Left ventricle myocardium inferior (tissue), 1 donor: ENCODE measurements at regions not wholly inside any gene's neighbourhood (a gene's known extent, or its start where the extent isn't known, plus 50 kb on each side); places are given as distances from the start of the nearest gene placed in this dataset.
A peak's percentile ranks its signal among the peaks of the same experiment; 100 is the strongest.

Experiments
- DNase-seq: peaks from one replicate; pipeline ENCODE4 v3.0.0-alpha.2; 2020
- H3K27ac ChIP-seq: fragments of 200-600 bp; replicated peaks from 2 replicates; pipeline ENCODE4 v1.8.0; 2021
- H3K27me3 ChIP-seq: fragments of 200-600 bp; 2 replicates; pipeline ENCODE4 v1.8.0; 2021; ENCODE audit warnings: low read depth
- H3K36me3 ChIP-seq: fragments of 200-600 bp; 2 replicates; pipeline ENCODE4 v1.8.0; 2021
- H3K4me1 ChIP-seq: fragments of 200-600 bp; 2 replicates; pipeline ENCODE4 v1.8.0; 2021
- H3K4me3 ChIP-seq: fragments of 200-600 bp; 2 replicates; pipeline ENCODE4 v1.8.0; 2021; ENCODE audit warnings: mild to moderate bottlenecking, moderate library complexity
- H3K9me3 ChIP-seq: fragments of 200-600 bp; replicated peaks from 2 replicates; pipeline ENCODE4 v1.8.0; 2021
- intact Hi-C: fragments of 100-400 bp; cut with micrococcal nuclease; formaldehyde crosslinking; loops from one replicate; pipeline ENCODE4 v1.11.0; 2022
- TF ChIP-seq, protein P1 (sequence below): fragments of 200-600 bp; IDR thresholded peaks from 2 replicates; pipeline ENCODE4 v1.8.0; 2021; ENCODE audit warnings: antibody characterized with exemption, mild to moderate bottlenecking, borderline replicate concordance
- donor health status: DM: no; HTN: yes; CAD: no; lungs with severe emphysema.

- intact Hi-C loops, result loop anchor here (5.0 kb wide), 2 partner anchors 161 to 176 kb away; no protein-coding TSS in a partner anchor
- no peaks in the 10 kb centered on the region for H3K9me3 ChIP-seq
- no peak for DNase-seq
- no peak overlapping the region for H3K4me3 ChIP-seq
- no peaks in the 10 kb centered on the region for H3K27me3 ChIP-seq
- peaks cover 8% of the 10 kb centered on the region for H3K4me1 ChIP-seq
- H3K36me3 ChIP-seq, result no peaks in the 10 kb centered on the region
- TF ChIP-seq, protein P1, sequence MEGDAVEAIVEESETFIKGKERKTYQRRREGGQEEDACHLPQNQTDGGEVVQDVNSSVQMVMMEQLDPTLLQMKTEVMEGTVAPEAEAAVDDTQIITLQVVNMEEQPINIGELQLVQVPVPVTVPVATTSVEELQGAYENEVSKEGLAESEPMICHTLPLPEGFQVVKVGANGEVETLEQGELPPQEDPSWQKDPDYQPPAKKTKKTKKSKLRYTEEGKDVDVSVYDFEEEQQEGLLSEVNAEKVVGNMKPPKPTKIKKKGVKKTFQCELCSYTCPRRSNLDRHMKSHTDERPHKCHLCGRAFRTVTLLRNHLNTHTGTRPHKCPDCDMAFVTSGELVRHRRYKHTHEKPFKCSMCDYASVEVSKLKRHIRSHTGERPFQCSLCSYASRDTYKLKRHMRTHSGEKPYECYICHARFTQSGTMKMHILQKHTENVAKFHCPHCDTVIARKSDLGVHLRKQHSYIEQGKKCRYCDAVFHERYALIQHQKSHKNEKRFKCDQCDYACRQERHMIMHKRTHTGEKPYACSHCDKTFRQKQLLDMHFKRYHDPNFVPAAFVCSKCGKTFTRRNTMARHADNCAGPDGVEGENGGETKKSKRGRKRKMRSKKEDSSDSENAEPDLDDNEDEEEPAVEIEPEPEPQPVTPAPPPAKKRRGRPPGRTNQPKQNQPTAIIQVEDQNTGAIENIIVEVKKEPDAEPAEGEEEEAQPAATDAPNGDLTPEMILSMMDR, result peak; percentile 57
- H3K27ac ChIP-seq, result no peak overlapping the region
Measured at GRCh38 chr7:95687759-95688343, 84.5 kb upstream of the DYNC1I1 start.

DNA sequence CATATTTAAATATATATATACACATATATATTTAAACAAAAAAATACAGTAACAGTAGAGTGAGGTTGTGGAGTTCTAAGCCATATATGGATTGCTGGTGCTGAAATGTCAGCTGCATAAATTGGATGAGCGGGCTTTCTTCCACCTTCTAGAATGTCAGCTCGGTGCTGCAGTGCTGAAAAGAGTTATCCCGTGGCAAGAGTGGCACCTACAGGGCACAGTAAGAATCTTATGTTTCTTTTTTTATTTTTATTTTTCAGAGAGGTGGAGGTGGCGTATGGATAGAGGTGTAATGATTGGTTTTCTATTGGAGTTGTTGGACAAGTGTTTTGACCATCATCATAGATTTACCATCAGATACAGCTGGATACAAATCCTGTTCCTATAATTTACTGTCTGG is 86.2 kb upstream of the DYNC1I1 start:
- H3K4me1 ChIP-seq, result peaks cover 8% of the 10 kb centered on the region
- TF ChIP-seq, protein P1, result peak; percentile 55
- H3K27me3 ChIP-seq, result no peaks in the 10 kb centered on the region
- no peaks in the 10 kb centered on the region for H3K9me3 ChIP-seq
- intact Hi-C loops, result loop anchor here (5.0 kb wide), 2 partner anchors 159 to 174 kb away; no protein-coding TSS in a partner anchor
- no peaks in the 10 kb centered on the region for H3K36me3 ChIP-seq
- H3K4me3 ChIP-seq, result no peak overlapping the region
- DNase-seq, result peak; percentile 19
- H3K27ac ChIP-seq, result no peak overlapping the region

DNA sequence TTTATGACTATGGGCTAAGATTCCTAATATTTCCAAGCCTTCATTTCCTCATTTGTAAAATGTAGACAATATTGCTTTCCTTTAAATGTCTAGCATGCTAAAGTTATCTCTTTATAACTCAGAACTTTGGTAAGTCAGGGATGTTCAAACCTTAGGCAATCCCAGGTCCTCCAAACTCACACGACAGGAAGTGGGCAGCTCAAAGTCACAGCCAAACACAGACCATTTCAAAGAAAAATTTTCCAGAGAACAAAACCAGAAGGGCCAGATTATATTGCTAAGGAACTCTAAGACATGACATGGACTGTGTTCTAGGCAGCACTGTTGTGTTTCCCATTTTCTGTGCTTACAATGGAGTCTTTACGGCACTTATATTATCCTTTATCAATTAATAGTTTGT is 87.8 kb upstream of the DYNC1I1 start:
- no peaks in the 10 kb centered on the region for H3K9me3 ChIP-seq
- no peak for DNase-seq
- H3K27me3 ChIP-seq, result no peaks in the 10 kb centered on the region
- no peak overlapping the region for H3K27ac ChIP-seq
- intact Hi-C loops, result loop anchor here (5.0 kb wide), 2 partner anchors 87 to 137 kb away; partner anchors contain the start of gene PDK4
- no peak overlapping the region for H3K4me3 ChIP-seq
- H3K4me1 ChIP-seq, result peaks cover 8% of the 10 kb centered on the region
- TF ChIP-seq, protein P1, result no peak
- no peaks in the 10 kb centered on the region for H3K36me3 ChIP-seq

- peak overlapping the region; percentile 1 for H3K27ac ChIP-seq
- intact Hi-C loops, result loop anchor here (5.0 kb wide), 2 partner anchors 87 to 137 kb away; partner anchors contain the start of gene PDK4
- H3K4me1 ChIP-seq, result peaks cover 8% of the 10 kb centered on the region
- no peak for DNase-seq
- no peaks in the 10 kb centered on the region for H3K9me3 ChIP-seq
- TF ChIP-seq, protein P1, result peak; percentile 75
- H3K27me3 ChIP-seq, result no peaks in the 10 kb centered on the region
- no peaks in the 10 kb centered on the region for H3K36me3 ChIP-seq
- H3K4me3 ChIP-seq, result no peak overlapping the region
Measured at GRCh38 chr7:95684037-95684436, 87.7 kb upstream of the PDK4 start.

DNA sequence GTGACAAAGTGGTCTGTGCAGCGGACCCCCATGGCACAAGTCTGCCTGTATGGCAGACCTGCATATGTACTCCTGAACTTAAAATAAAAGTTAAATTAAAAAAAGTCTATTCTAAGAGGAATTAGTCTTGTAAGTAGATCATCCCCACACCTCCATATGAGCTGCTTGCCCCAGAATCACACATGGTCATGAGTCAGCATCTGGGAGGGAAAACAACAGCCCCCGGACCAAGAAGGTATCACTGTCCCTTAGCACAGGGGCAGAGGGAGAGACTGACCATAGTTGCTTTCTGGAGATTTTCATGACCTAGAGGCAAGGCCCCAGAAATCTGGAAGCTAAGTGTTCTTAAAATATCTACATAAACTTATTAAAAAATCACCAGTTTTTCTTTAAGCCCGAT is 86.6 kb upstream of the PDK4 start:
- DNase-seq, result no peak
- Histone ChIP-seq H3K4me3 (no peak overlapping the region), H3K27ac (no peak overlapping the region), H3K27me3 (no peaks in the 10 kb centered on the region), H3K36me3 (no peaks in the 10 kb centered on the region), H3K4me1 (peaks cover 8% of the 10 kb centered on the region), H3K9me3 (no peaks in the 10 kb centered on the region)
- TF ChIP-seq, protein P1, result no peak
- intact Hi-C loops, result loop anchor here (5.0 kb wide), 2 partner anchors 86 to 136 kb away; partner anchors contain the start of gene PDK4
